ENCODE measurements at regions not wholly inside any gene's neighbourhood (a gene's known extent, or its start where the extent isn't known, plus 50 kb on each side); places are given as distances from the start of the nearest gene placed in this dataset.

GRCh38 chr22:26812731-26813130 lies 155.3 kb downstream of the MIAT start:
- Histone ChIP-seq H3K4me3 (ENCODE audit: low read depth in 1 of 2, low read length in 2 of 2) (no peak overlapping the region), H3K27ac (ENCODE audit: low read depth, low read length) (no peak overlapping the region), H3K27me3 (ENCODE audit: control insufficient read depth in 1 of 2, insufficient read depth in 2 of 2, low read length in 2 of 2) (no peaks in the 10 kb centered on the region), H3K4me1 (ENCODE audit: insufficient read depth, low read length) (peaks cover 12% of the 10 kb centered on the region), H3K9me3 (ENCODE audit: low read length) (peaks cover 3% of the 10 kb centered on the region), H3K36me3 (ENCODE audit: insufficient read depth, low read length) (no peaks in the 10 kb centered on the region), H3K9ac (ENCODE audit: low read length) (no peak overlapping the region)

GRCh38 chr22:26816726-26817125 lies 159.3 kb downstream of the MIAT start:
- H3K27ac ChIP-seq (ENCODE audit: low read depth, low read length) = no peak overlapping the region
- no peaks in the 10 kb centered on the region for H3K36me3 ChIP-seq (ENCODE audit: insufficient read depth, low read length)
- no peak overlapping the region for H3K4me3 ChIP-seq (ENCODE audit: low read depth in 1 of 2, low read length in 2 of 2)
- no peak overlapping the region for H3K9ac ChIP-seq (ENCODE audit: low read length)
- H3K27me3 ChIP-seq (ENCODE audit: control insufficient read depth in 1 of 2, insufficient read depth in 2 of 2, low read length in 2 of 2) = no peaks in the 10 kb centered on the region
- H3K4me1 ChIP-seq (ENCODE audit: insufficient read depth, low read length) = no peaks in the 10 kb centered on the region
- H3K9me3 ChIP-seq (ENCODE audit: low read length) = peaks cover 12% of the 10 kb centered on the region

GRCh38 chr22:26817926-26818325 lies 160.5 kb downstream of the MIAT start:
- H3K9me3 ChIP-seq (ENCODE audit: low read length) = peaks cover 12% of the 10 kb centered on the region
- H3K4me3 ChIP-seq (ENCODE audit: low read depth in 1 of 2, low read length in 2 of 2) = no peak overlapping the region
- no peaks in the 10 kb centered on the region for H3K27me3 ChIP-seq (ENCODE audit: control insufficient read depth in 1 of 2, insufficient read depth in 2 of 2, low read length in 2 of 2)
- no peaks in the 10 kb centered on the region for H3K36me3 ChIP-seq (ENCODE audit: insufficient read depth, low read length)
- H3K4me1 ChIP-seq (ENCODE audit: insufficient read depth, low read length) = no peaks in the 10 kb centered on the region
- H3K27ac ChIP-seq (ENCODE audit: low read depth, low read length) = no peak overlapping the region
- H3K9ac ChIP-seq (ENCODE audit: low read length) = no peak overlapping the region

GRCh38 chr22:26821854-26822253 lies 164.5 kb downstream of the MIAT start:
- Histone ChIP-seq H3K36me3 (ENCODE audit: insufficient read depth, low read length) (no peaks in the 10 kb centered on the region), H3K4me3 (ENCODE audit: low read depth in 1 of 2, low read length in 2 of 2) (no peak overlapping the region), H3K27ac (ENCODE audit: low read depth, low read length) (no peak overlapping the region), H3K4me1 (ENCODE audit: insufficient read depth, low read length) (no peaks in the 10 kb centered on the region), H3K27me3 (ENCODE audit: control insufficient read depth in 1 of 2, insufficient read depth in 2 of 2, low read length in 2 of 2) (no peaks in the 10 kb centered on the region), H3K9ac (ENCODE audit: low read length) (no peak overlapping the region), H3K9me3 (ENCODE audit: low read length) (peaks cover 12% of the 10 kb centered on the region)

- Histone ChIP-seq H3K4me3 (ENCODE audit: low read depth in 1 of 2, low read length in 2 of 2) (no peak overlapping the region), H3K27me3 (ENCODE audit: control insufficient read depth in 1 of 2, insufficient read depth in 2 of 2, low read length in 2 of 2) (no peaks in the 10 kb centered on the region), H3K9ac (ENCODE audit: low read length) (no peak overlapping the region), H3K36me3 (ENCODE audit: insufficient read depth, low read length) (no peaks in the 10 kb centered on the region), H3K27ac (ENCODE audit: low read depth, low read length) (no peak overlapping the region), H3K4me1 (ENCODE audit: insufficient read depth, low read length) (no peaks in the 10 kb centered on the region), H3K9me3 (ENCODE audit: low read length) (peaks cover 12% of the 10 kb centered on the region)
Measured at GRCh38 chr22:26822313-26822712, 164.9 kb downstream of the MIAT start.

- Histone ChIP-seq H3K4me3 (ENCODE audit: low read depth in 1 of 2, low read length in 2 of 2) (no peak overlapping the region), H3K27ac (ENCODE audit: low read depth, low read length) (no peak overlapping the region), H3K4me1 (ENCODE audit: insufficient read depth, low read length) (no peaks in the 10 kb centered on the region), H3K27me3 (ENCODE audit: control insufficient read depth in 1 of 2, insufficient read depth in 2 of 2, low read length in 2 of 2) (no peaks in the 10 kb centered on the region), H3K36me3 (ENCODE audit: insufficient read depth, low read length) (no peaks in the 10 kb centered on the region), H3K9ac (ENCODE audit: low read length) (no peak overlapping the region), H3K9me3 (ENCODE audit: low read length) (no peaks in the 10 kb centered on the region)
Measured at GRCh38 chr22:26823966-26824365, 166.6 kb downstream of the MIAT start.

- Histone ChIP-seq H3K9me3 (ENCODE audit: low read length) (no peaks in the 10 kb centered on the region), H3K36me3 (ENCODE audit: insufficient read depth, low read length) (no peaks in the 10 kb centered on the region), H3K4me3 (ENCODE audit: low read depth in 1 of 2, low read length in 2 of 2) (no peak overlapping the region), H3K27me3 (ENCODE audit: control insufficient read depth in 1 of 2, insufficient read depth in 2 of 2, low read length in 2 of 2) (no peaks in the 10 kb centered on the region), H3K4me1 (ENCODE audit: insufficient read depth, low read length) (no peaks in the 10 kb centered on the region), H3K27ac (ENCODE audit: low read depth, low read length) (no peak overlapping the region), H3K9ac (ENCODE audit: low read length) (no peak overlapping the region)
Measured at GRCh38 chr22:26825960-26826935, 168.9 kb downstream of the MIAT start.

GRCh38 chr22:26827611-26828010 lies 170.2 kb downstream of the MIAT start:
- Histone ChIP-seq H3K4me1 (ENCODE audit: insufficient read depth, low read length) (no peaks in the 10 kb centered on the region), H3K27ac (ENCODE audit: low read depth, low read length) (no peak overlapping the region), H3K9me3 (ENCODE audit: low read length) (no peaks in the 10 kb centered on the region), H3K4me3 (ENCODE audit: low read depth in 1 of 2, low read length in 2 of 2) (no peak overlapping the region), H3K9ac (ENCODE audit: low read length) (no peak overlapping the region), H3K36me3 (ENCODE audit: insufficient read depth, low read length) (no peaks in the 10 kb centered on the region), H3K27me3 (ENCODE audit: control insufficient read depth in 1 of 2, insufficient read depth in 2 of 2, low read length in 2 of 2) (no peaks in the 10 kb centered on the region)

- no peak overlapping the region for H3K27ac ChIP-seq (ENCODE audit: low read depth, low read length)
- no peaks in the 10 kb centered on the region for H3K9me3 ChIP-seq (ENCODE audit: low read length)
- no peaks in the 10 kb centered on the region for H3K36me3 ChIP-seq (ENCODE audit: insufficient read depth, low read length)
- H3K4me1 ChIP-seq (ENCODE audit: insufficient read depth, low read length) = no peaks in the 10 kb centered on the region
- H3K27me3 ChIP-seq (ENCODE audit: control insufficient read depth in 1 of 2, insufficient read depth in 2 of 2, low read length in 2 of 2) = no peaks in the 10 kb centered on the region
- H3K4me3 ChIP-seq (ENCODE audit: low read depth in 1 of 2, low read length in 2 of 2) = no peak overlapping the region
- H3K9ac ChIP-seq (ENCODE audit: low read length) = no peak overlapping the region
Measured at GRCh38 chr22:26828311-26828710, 170.9 kb downstream of the MIAT start.

- H3K36me3 ChIP-seq (ENCODE audit: insufficient read depth, low read length) = no peaks in the 10 kb centered on the region
- no peaks in the 10 kb centered on the region for H3K9me3 ChIP-seq (ENCODE audit: low read length)
- H3K4me3 ChIP-seq (ENCODE audit: low read depth in 1 of 2, low read length in 2 of 2) = no peak overlapping the region
- no peak overlapping the region for H3K9ac ChIP-seq (ENCODE audit: low read length)
- no peaks in the 10 kb centered on the region for H3K27me3 ChIP-seq (ENCODE audit: control insufficient read depth in 1 of 2, insufficient read depth in 2 of 2, low read length in 2 of 2)
- H3K4me1 ChIP-seq (ENCODE audit: insufficient read depth, low read length) = no peaks in the 10 kb centered on the region
- no peak overlapping the region for H3K27ac ChIP-seq (ENCODE audit: low read depth, low read length)
Measured at GRCh38 chr22:26830837-26831236, 173.4 kb downstream of the MIAT start.

- Histone ChIP-seq H3K4me1 (ENCODE audit: insufficient read depth, low read length) (no peaks in the 10 kb centered on the region), H3K27ac (ENCODE audit: low read depth, low read length) (no peak overlapping the region), H3K9ac (ENCODE audit: low read length) (no peak overlapping the region), H3K4me3 (ENCODE audit: low read depth in 1 of 2, low read length in 2 of 2) (no peak overlapping the region), H3K36me3 (ENCODE audit: insufficient read depth, low read length) (no peaks in the 10 kb centered on the region), H3K9me3 (ENCODE audit: low read length) (no peaks in the 10 kb centered on the region), H3K27me3 (ENCODE audit: control insufficient read depth in 1 of 2, insufficient read depth in 2 of 2, low read length in 2 of 2) (no peaks in the 10 kb centered on the region)
Measured at GRCh38 chr22:26835023-26835422, 177.6 kb downstream of the MIAT start.

Data from muscle layer of colon (tissue), 2 donors.